Endodermal cell (in vitro differentiated cells): ENCODE measurements at regions not wholly inside any gene's neighbourhood (a gene's known extent, or its start where the extent isn't known, plus 50 kb on each side); places are given as distances from the start of the nearest gene placed in this dataset.
"Not testable (repeated sequence)": the region's sequence is repeated elsewhere in the genome, so short reads cannot be mapped to it uniquely, and the experiment has no call there.

Experiments
- DNase-seq: peaks from one replicate; pipeline ENCODE4 v3.0.0-alpha.2; 2017
- H3K27ac ChIP-seq: 2 replicates; pipeline ENCODE4 v1.5.1; 2013; ENCODE audit warnings: mild to moderate bottlenecking, low read depth, low read length, moderate library complexity
- H3K27me3 ChIP-seq: 2 replicates; pipeline ENCODE4 v1.6.1; 2013; ENCODE audit warnings: mild to moderate bottlenecking, low read length, moderate library complexity; ENCODE audit not compliant: insufficient read depth, control insufficient read depth, poor library complexity, severe bottlenecking
- H3K36me3 ChIP-seq: 2 replicates; pipeline ENCODE4 v1.7.0; 2013; ENCODE audit warnings: mild to moderate bottlenecking, low read length, moderate library complexity; ENCODE audit not compliant: control insufficient read depth, insufficient read depth
- H3K4me1 ChIP-seq: one replicate; pipeline ENCODE4 v1.7.0; 2013; ENCODE audit warnings: low read length; ENCODE audit not compliant: control insufficient read depth, insufficient read depth
- H3K4me3 ChIP-seq: 2 replicates; pipeline ENCODE4 v1.5.1; 2013; ENCODE audit warnings: mild to moderate bottlenecking, low read length, moderate library complexity
- H3K9ac ChIP-seq: 2 replicates; pipeline ENCODE4 v1.6.1; 2013; ENCODE audit warnings: mild to moderate bottlenecking, low read length, moderate library complexity; ENCODE audit not compliant: poor library complexity, severe bottlenecking; ENCODE audit errors: extremely low read depth
- H3K9me3 ChIP-seq: 2 replicates; pipeline ENCODE4 v1.6.1; 2013; ENCODE audit warnings: mild to moderate bottlenecking, low read length, moderate library complexity; ENCODE audit not compliant: control insufficient read depth
- H3K27ac Mint-ChIP-seq: 2 replicates; pipeline ENCODE4 v1.8.0; 2020; ENCODE audit warnings: mixed read lengths
- H3K27me3 Mint-ChIP-seq: 2 replicates; pipeline ENCODE4 v1.8.0; 2021; ENCODE audit warnings: mild to moderate bottlenecking, mixed read lengths; ENCODE audit not compliant: insufficient read depth
- H3K36me3 Mint-ChIP-seq: 2 replicates; pipeline ENCODE4 v1.8.0; 2020; ENCODE audit warnings: low read depth, mixed read lengths
- H3K4me1 Mint-ChIP-seq: 2 replicates; pipeline ENCODE4 v1.8.0; 2020; ENCODE audit warnings: mixed read lengths
- H3K4me3 Mint-ChIP-seq: 2 replicates; pipeline ENCODE4 v1.8.0; 2020; ENCODE audit warnings: mild to moderate bottlenecking, moderate library complexity, mixed read lengths
- H3K9me3 Mint-ChIP-seq: 2 replicates; pipeline ENCODE4 v1.8.0; 2020; ENCODE audit warnings: mild to moderate bottlenecking, mixed read lengths
- CTCF ChIP-seq: fragments of 200-600 bp; sonication (generic); conservative IDR thresholded peaks from 2 replicates; pipeline ENCODE4 v1.5.0; 2021; ENCODE audit warnings: antibody characterized with exemption, mild to moderate bottlenecking
- WGBS, 2 experiments: methylation state at CpG; one replicate each; pipeline versions ENCODE4 v1.1.5 to v1.1.7; 2013; ENCODE audit warnings: missing lambda C conversion rate in 2 of 2, mixed read lengths in 1 of 2; ENCODE audit not compliant: insufficient coverage in 1 of 2, insufficient read length in 1 of 2; 5-methylcytosine and 5-hydroxymethylcytosine counted together

- H3K36me3 ChIP-seq, result no peaks in the 10 kb centered on the region
- Mint-ChIP-seq H3K9me3 (peaks cover 35% of the 10 kb centered on the region), H3K27ac (peak overlapping the region; percentile 21), H3K4me3 (no peak overlapping the region), H3K4me1 (peaks cover 23% of the 10 kb centered on the region), H3K36me3 (peaks cover 29% of the 10 kb centered on the region), H3K27me3 (no peaks in the 10 kb centered on the region)
- peaks cover 30% of the 10 kb centered on the region for H3K9me3 ChIP-seq
- WGBS, 2 experiments, result 93% methylated on average over 2 to 3 of the region's 3 CpGs
- H3K27me3 ChIP-seq, result no peaks in the 10 kb centered on the region
- no peak overlapping the region for H3K27ac ChIP-seq
- H3K9ac ChIP-seq, result no peak overlapping the region
- no peaks in the 10 kb centered on the region for H3K4me1 ChIP-seq
- no peak for DNase-seq
- TF ChIP-seq CTCF, result no peak
- peak overlapping the region; percentile 59 for H3K4me3 ChIP-seq
Measured at GRCh38 chr3:94645790-94646189, 582.9 kb downstream of the NSUN3 start.

- no peak for DNase-seq
- Histone ChIP-seq H3K4me3 (peak overlapping the region; percentile 57), H3K4me1 (no peaks in the 10 kb centered on the region), H3K27ac (no peak overlapping the region), H3K9ac (no peak overlapping the region), H3K9me3 (peaks cover 30% of the 10 kb centered on the region), H3K36me3 (no peaks in the 10 kb centered on the region), H3K27me3 (no peaks in the 10 kb centered on the region)
- Mint-ChIP-seq H3K27ac (no peak overlapping the region), H3K36me3 (peaks cover 29% of the 10 kb centered on the region), H3K9me3 (peaks cover 34% of the 10 kb centered on the region), H3K4me3 (no peak overlapping the region), H3K4me1 (peaks cover 23% of the 10 kb centered on the region), H3K27me3 (no peaks in the 10 kb centered on the region)
- TF ChIP-seq CTCF, result no peak
- 89% methylated on average over 3 of the region's 3 CpGs; no CpG with 5 or more reads in 1 of the 2 experiments for WGBS, 2 experiments
Measured at GRCh38 chr3:94647131-94647530, 584.3 kb downstream of the NSUN3 start.

GRCh38 chr3:94648270-94649180 lies 585.7 kb downstream of the NSUN3 start:
- peaks cover 27% of the 10 kb centered on the region for H3K36me3 Mint-ChIP-seq
- not testable (repeated sequence) for DNase-seq, H3K27me3 ChIP-seq, H3K4me1 ChIP-seq, H3K36me3 ChIP-seq, H3K27me3 Mint-ChIP-seq, H3K4me3 Mint-ChIP-seq, H3K27ac ChIP-seq, H3K9ac ChIP-seq
- peak overlapping the region; percentile 23 for H3K27ac Mint-ChIP-seq
- peaks cover 30% of the 10 kb centered on the region for H3K9me3 ChIP-seq
- peaks cover 21% of the 10 kb centered on the region for H3K4me1 Mint-ChIP-seq
- H3K4me3 ChIP-seq, result peak overlapping the region; percentile 48
- 90 to 100% methylated on average over 1 to 8 of the region's 8 CpGs for WGBS, 2 experiments
- peaks cover 35% of the 10 kb centered on the region for H3K9me3 Mint-ChIP-seq
